Activated T-helper 1 cell treated with anti-CD3 and anti-CD28 coated beads, Interleukin-12 subunit alpha, Interleukin-12 subunit beta, Interleukin-2, Interleukin-4 antibody, amounts not matched to agents 30 ng/mL and 10 ng/mL and 1 ng/mL, durations not matched to agents 14 hours and 24 hours and 36 hours (primary cell): ENCODE measurements at regions not wholly inside any gene's neighbourhood (a gene's known extent, or its start where the extent isn't known, plus 50 kb on each side); places are given as distances from the start of the nearest gene placed in this dataset.

Source experiments
- DNase-seq: peaks from one replicate; pipeline ENCODE4 v3.0.0; 2021; ENCODE audit warnings: low spot score
- H3K27ac Mint-ChIP-seq: one replicate; pipeline ENCODE4 v1.8.0; 2021; ENCODE audit warnings: mild to moderate bottlenecking, mixed read lengths
- H3K27me3 Mint-ChIP-seq: one replicate; pipeline ENCODE4 v1.8.0; 2022; ENCODE audit warnings: mild to moderate bottlenecking, moderate library complexity, mixed read lengths; ENCODE audit not compliant: insufficient read depth
- H3K36me3 Mint-ChIP-seq: one replicate; pipeline ENCODE4 v1.8.0; 2021; ENCODE audit warnings: low read depth, mixed read lengths
- H3K4me1 Mint-ChIP-seq: one replicate; pipeline ENCODE4 v1.8.0; 2021; ENCODE audit warnings: low read depth, mixed read lengths
- H3K4me3 Mint-ChIP-seq: one replicate; pipeline ENCODE4 v1.8.0; 2021; ENCODE audit warnings: mild to moderate bottlenecking, moderate library complexity, mixed read lengths
- H3K9me3 Mint-ChIP-seq: one replicate; pipeline ENCODE4 v1.8.0; 2021; ENCODE audit warnings: mixed read lengths
- intact Hi-C: fragments of 100-400 bp; cut with micrococcal nuclease; formaldehyde crosslinking; loops from one replicate; pipeline ENCODE4 v1.15.1; 2024

DNA sequence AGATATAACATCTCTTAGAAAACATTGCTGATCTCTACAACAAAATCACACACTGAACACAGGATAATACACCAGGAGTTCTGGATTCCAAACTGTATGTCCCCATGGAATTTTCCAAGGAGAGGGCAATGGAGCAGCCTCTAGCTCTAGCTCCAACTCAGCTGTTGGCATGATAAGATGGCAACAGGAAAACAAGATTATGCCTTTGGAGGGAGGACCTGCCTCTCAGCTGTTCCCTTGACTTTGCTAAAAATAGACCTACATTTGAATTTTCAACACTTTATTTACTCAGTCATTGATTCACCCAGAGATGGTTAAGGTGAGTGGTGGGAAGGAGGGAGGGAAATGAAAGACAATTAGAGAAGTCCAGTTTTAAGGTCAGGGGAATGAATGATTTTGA is 246.7 kb downstream of the ALDH8A1 start:
- Mint-ChIP-seq H3K4me3 (no peak overlapping the region), H3K9me3 (no peaks in the 10 kb centered on the region), H3K36me3 (no peaks in the 10 kb centered on the region), H3K4me1 (no peaks in the 10 kb centered on the region), H3K27ac (no peak overlapping the region), H3K27me3 (peaks cover 11% of the 10 kb centered on the region)
- DNase-seq: no peak
- intact Hi-C loops: no loop called here

DNA sequence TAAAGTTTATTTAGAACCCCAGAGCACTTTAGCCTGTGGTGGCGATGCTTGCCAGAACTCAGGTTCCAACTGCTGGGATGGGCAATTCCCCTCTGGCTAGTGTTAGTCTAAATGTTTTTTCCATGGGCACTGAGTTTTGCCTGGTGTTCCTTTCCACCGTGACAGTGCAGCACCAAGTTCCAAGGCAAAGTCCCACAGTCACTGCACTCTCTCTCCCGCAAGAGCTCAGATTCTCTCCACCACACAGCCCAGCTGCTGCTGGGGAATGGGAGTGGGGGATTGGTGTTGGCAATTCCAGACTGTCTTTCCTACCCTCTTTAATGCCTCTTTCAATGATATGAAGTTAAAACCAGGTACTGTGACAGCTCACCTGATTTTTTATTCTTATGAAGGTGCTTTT is 247.6 kb downstream of the ALDH8A1 start:
- intact Hi-C loops: no loop called here
- DNase-seq: no peak
- no peaks in the 10 kb centered on the region for H3K36me3 Mint-ChIP-seq
- H3K9me3 Mint-ChIP-seq: no peaks in the 10 kb centered on the region
- peaks cover 5% of the 10 kb centered on the region for H3K27me3 Mint-ChIP-seq
- H3K4me1 Mint-ChIP-seq: no peaks in the 10 kb centered on the region
- H3K4me3 Mint-ChIP-seq: no peak overlapping the region
- no peak overlapping the region for H3K27ac Mint-ChIP-seq

DNA sequence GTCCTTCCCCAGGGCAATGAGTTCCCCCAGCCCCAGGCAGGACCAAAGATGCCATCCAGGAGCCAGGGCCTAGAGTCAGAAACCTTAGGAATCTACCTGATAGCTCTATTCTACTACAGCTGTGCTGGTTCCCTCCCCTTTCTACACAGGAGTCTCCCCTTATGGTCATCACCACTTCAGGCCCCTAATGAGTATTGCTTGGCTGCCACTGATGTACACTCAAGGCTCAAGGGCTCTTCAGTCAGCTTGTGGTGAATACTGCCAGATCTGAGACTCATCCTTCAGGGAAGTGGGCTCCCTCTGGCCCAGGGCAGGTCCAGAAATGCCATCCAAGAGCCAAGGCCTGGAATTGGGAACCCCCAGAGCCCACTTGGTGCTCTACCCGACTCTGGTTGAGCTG is 248.6 kb downstream of the ALDH8A1 start:
- H3K27ac Mint-ChIP-seq: no peak overlapping the region
- no peak for DNase-seq
- no peaks in the 10 kb centered on the region for H3K4me1 Mint-ChIP-seq
- no peak overlapping the region for H3K4me3 Mint-ChIP-seq
- H3K36me3 Mint-ChIP-seq: no peaks in the 10 kb centered on the region
- intact Hi-C loops: no loop called here
- no peaks in the 10 kb centered on the region for H3K9me3 Mint-ChIP-seq
- peaks cover 10% of the 10 kb centered on the region for H3K27me3 Mint-ChIP-seq

DNA sequence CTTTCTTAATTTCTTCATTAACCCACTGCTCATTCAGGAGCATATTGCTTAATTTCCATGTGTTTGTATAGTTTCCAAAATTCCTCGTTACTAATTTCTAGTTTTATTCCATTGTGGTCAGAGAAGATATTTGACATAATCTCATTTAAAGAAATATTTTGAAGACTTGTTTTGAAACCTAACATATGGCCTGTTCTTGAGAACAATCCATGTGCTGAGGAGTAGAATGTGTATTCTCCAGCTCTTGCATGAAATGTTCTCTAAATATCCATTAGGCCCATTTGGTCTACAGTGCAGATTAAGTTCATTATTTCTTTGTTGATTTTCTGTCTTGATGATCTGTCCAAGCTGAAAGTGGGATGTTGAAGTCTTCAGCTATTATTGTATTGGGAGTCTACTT is 251.7 kb downstream of the ALDH8A1 start:
- no peaks in the 10 kb centered on the region for H3K9me3 Mint-ChIP-seq
- H3K4me1 Mint-ChIP-seq: no peaks in the 10 kb centered on the region
- H3K27me3 Mint-ChIP-seq: peaks cover 27% of the 10 kb centered on the region
- H3K4me3 Mint-ChIP-seq: no peak overlapping the region
- H3K27ac Mint-ChIP-seq: no peak overlapping the region
- intact Hi-C loops: no loop called here
- H3K36me3 Mint-ChIP-seq: no peaks in the 10 kb centered on the region
- DNase-seq: no peak

DNA sequence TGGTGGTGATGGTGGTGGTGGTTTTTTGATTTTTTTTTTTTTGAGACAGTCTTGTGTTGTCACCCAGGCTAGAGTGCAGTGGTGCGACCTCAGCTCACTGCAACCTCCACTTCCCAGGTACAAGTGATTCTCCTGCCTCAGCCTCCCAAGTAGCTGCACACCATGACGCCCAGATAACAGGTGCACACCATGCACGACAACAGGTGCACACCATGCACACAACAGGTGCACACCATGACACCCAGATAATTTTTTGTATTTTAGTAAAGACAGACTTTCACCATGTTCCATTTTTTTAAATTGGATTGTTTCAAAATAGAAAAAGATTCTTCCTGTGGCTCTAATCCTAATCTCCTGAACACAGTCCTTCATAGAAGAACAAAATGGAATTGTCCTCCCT is 257.9 kb downstream of the ALDH8A1 start:
- Mint-ChIP-seq H3K36me3 (no peaks in the 10 kb centered on the region), H3K27ac (no peak overlapping the region), H3K4me3 (no peak overlapping the region), H3K4me1 (no peaks in the 10 kb centered on the region), H3K27me3 (peaks cover 38% of the 10 kb centered on the region), H3K9me3 (no peaks in the 10 kb centered on the region)
- intact Hi-C loops: no loop called here
- DNase-seq: no peak

DNA sequence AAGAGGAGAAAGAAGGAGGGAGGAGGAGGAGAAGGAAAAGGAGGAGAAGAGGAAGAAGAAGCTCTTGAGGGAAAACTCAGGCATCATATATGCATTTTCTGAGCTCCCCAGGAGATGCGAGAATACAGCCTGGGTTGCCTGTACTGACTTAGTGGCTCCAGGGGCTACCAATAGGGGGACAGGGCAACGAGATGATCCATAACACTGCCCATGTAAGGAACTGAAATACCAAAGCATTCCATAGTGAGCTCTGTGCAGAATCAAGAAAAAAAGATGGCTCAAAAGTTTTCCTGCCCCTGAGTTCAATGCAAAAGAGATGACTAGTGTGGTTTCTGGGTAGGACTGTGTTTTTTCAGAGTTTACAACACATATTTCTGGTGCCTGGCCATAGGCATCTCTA is 258.7 kb downstream of the ALDH8A1 start:
- H3K36me3 Mint-ChIP-seq: no peaks in the 10 kb centered on the region
- H3K4me1 Mint-ChIP-seq: no peaks in the 10 kb centered on the region
- DNase-seq: no peak
- intact Hi-C loops: no loop called here
- H3K27ac Mint-ChIP-seq: no peak overlapping the region
- peaks cover 32% of the 10 kb centered on the region for H3K27me3 Mint-ChIP-seq
- no peak overlapping the region for H3K4me3 Mint-ChIP-seq
- no peaks in the 10 kb centered on the region for H3K9me3 Mint-ChIP-seq

DNA sequence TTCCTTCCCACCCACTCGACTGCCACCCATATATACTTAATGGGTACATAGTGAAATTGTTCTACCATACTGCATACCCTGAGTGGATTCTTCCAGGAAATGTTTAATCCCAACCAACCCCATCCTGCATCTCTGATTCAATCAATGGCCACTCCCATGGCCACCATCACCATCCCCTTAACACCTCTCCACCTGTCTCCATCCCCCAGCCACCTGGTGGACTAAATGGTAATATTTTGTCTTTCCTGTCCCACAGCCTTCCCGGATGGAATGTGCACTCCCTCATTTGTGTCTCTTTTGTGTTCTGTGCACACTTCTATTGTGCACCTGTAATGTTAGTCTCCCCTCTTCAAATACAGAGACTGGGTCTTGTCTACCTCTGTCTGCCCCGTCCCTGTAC is 259.9 kb downstream of the ALDH8A1 start:
- Mint-ChIP-seq H3K36me3 (no peaks in the 10 kb centered on the region), H3K27ac (no peak overlapping the region), H3K27me3 (peaks cover 30% of the 10 kb centered on the region), H3K4me3 (no peak overlapping the region), H3K4me1 (no peaks in the 10 kb centered on the region), H3K9me3 (no peaks in the 10 kb centered on the region)
- DNase-seq: no peak
- intact Hi-C loops: no loop called here

DNA sequence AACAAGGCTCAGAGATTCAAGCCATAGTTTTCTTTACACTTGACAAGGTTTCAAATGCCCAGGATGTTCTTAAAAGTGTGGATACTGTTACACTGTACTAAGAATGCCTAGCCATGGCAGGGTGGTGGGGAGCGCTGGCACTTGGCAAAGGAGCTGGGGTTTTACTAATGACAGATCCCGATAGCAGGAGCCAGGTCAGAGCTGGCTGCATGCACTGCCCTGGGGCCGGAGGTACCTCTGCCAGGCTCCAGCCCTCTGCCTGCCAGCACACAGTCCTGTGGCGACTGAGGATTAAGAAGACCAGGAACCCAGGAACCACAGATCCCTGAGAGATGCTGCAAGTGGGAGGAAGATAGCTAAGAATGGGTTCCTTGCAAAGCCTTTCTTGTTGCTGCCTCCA is 260.3 kb downstream of the ALDH8A1 start:
- DNase-seq: no peak
- peaks cover 25% of the 10 kb centered on the region for H3K27me3 Mint-ChIP-seq

DNA sequence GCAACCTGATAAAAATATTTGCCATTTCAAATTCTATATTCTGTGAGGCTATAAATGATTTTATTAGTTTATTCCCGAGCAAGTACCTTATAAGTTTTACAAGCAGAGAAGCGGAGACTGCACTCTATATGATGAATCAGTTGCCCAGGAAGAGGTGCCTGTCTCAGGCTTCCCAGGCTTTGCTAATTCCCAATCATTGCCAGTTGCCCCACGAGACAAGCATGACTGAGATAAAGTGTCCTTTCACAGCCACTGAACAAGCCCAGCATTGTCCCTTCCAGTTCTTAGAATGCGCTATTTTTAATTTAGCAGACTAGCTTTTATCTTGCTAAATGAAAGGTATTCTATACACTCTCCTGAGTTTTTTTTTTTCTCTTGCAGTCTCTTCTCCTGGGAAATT is 260.7 kb downstream of the ALDH8A1 start:
- no peak for DNase-seq
- Mint-ChIP-seq H3K4me3 (no peak overlapping the region), H3K27me3 (peaks cover 23% of the 10 kb centered on the region), H3K36me3 (no peaks in the 10 kb centered on the region), H3K9me3 (no peaks in the 10 kb centered on the region), H3K27ac (no peak overlapping the region), H3K4me1 (no peaks in the 10 kb centered on the region)
- intact Hi-C loops: no loop called here

More for the DNA sequence above, 260.3 kb downstream of the ALDH8A1 start:
- H3K9me3 Mint-ChIP-seq: no peaks in the 10 kb centered on the region
- no peaks in the 10 kb centered on the region for H3K36me3 Mint-ChIP-seq
- no peak overlapping the region for H3K4me3 Mint-ChIP-seq
- no peaks in the 10 kb centered on the region for H3K4me1 Mint-ChIP-seq
- intact Hi-C loops: no loop called here
- H3K27ac Mint-ChIP-seq: no peak overlapping the region

DNA sequence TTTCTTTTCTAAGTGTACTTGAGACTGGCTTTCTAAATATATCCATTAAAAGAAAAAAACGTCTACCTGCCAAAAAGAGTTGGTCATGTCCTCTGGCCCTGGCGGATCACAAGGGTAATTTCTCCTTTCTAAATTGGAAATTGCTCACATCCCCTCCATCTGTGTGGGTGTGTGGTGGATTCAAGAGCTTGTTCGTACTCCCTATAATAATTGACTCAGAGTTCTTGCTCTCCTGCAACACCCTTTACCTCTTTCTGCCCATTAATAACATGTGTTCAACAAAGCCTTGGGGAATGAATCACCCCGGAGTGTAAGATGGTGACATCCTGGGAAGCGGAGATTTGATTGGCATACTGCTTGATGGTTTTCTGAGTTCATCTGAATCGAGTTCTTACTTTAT is 263.8 kb downstream of the ALDH8A1 start:
- no peaks in the 10 kb centered on the region for H3K36me3 Mint-ChIP-seq
- H3K4me1 Mint-ChIP-seq: no peaks in the 10 kb centered on the region
- H3K4me3 Mint-ChIP-seq: no peak overlapping the region
- H3K27ac Mint-ChIP-seq: no peak overlapping the region
- H3K9me3 Mint-ChIP-seq: no peaks in the 10 kb centered on the region
- no peak for DNase-seq
- intact Hi-C loops: no loop called here
- H3K27me3 Mint-ChIP-seq: peaks cover 16% of the 10 kb centered on the region

DNA sequence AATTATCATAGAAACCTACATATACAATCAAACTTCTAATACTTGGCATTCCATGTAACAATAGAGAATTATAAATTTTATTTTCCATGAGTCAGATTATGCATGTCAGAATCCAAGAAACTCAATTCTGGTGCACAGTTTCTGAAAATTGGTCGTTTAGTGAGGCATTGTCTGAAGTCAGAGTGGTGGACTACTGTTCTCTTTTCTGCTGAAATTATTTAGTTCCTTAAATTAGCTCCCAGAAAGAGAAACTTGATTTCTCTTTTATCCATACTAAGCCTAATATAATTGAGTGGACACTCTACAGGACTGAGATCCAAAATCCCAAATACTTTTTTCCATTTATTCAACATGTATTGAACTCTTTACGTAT is 265.5 kb downstream of the ALDH8A1 start:
- intact Hi-C loops: no loop called here
- Mint-ChIP-seq H3K4me3 (no peak overlapping the region), H3K4me1 (no peaks in the 10 kb centered on the region), H3K9me3 (no peaks in the 10 kb centered on the region), H3K27ac (no peak overlapping the region), H3K27me3 (peaks cover 9% of the 10 kb centered on the region), H3K36me3 (no peaks in the 10 kb centered on the region)
- no peak for DNase-seq

DNA sequence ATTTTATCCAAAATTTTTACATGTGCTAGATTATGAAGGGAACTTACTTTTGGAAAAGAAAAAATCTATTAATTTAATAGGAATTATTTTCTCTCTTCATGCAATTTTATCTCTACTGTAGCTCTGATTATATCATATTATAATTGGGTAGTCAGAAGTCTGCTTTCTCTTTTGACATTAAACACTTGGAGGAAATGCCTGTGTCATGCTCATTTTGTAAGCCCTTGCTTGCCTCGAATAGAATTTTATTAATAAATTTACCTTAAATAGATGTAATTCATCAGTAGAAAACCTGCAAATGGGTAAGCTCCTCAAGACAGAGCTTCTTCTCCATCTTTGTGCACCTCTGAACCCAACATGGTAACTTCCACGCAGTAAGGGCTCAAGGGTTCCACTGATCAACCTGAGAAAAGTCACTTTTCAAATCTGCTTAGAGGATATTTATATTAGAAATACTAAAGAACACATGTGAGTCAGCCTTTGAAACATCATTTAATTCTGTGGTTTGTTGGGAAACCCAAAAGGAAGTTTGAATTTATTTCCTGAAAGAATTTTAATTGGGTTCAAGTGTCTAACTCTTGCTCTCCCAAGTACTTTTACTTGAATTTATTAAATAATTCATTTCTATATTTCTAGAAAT is 266.0 kb downstream of the ALDH8A1 start:
- Mint-ChIP-seq H3K27me3 (peaks cover 6% of the 10 kb centered on the region), H3K36me3 (no peaks in the 10 kb centered on the region), H3K4me3 (no peak overlapping the region), H3K4me1 (no peaks in the 10 kb centered on the region), H3K9me3 (no peaks in the 10 kb centered on the region), H3K27ac (no peak overlapping the region)
- DNase-seq: no peak
- intact Hi-C loops: no loop called here

DNA sequence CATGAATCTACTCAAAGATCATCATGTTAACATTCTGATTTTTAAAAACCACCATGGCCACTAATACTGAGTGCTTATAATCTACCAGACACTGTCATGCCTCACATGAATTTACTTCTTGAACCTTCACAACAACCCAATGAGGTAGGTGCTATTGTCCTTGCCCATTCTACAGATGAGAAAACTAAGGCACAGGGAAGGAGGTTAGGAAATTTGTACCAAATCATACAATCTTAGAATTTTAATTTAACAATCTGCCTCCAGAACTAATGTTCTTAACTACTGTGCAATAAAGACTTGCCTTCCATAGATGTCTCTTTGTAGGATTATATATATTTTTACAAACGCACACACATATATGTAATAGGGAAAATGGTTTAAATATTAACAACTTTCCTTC is 269.5 kb downstream of the ALDH8A1 start:
- no peak overlapping the region for H3K27ac Mint-ChIP-seq
- no peaks in the 10 kb centered on the region for H3K9me3 Mint-ChIP-seq

DNA sequence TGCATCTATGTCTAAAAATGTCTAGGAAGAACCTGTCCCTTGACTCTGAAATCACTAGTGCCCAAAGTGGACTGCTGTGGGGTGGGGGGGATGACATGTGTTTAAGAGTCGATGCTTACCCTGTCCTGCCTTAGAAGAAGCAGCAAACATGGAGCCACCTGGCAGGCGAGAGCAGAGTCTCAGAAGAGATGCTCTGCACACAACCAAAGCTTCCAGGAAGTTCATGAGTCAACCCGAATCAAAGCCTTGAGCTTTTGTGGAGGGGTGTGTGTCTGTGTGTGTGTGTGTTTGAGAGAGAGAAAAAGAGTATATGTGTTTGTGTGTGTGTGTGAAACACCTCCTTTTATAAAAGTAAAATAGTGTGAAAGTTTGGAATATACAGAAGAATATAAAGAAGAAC is 269.9 kb downstream of the ALDH8A1 start:
- intact Hi-C loops: no loop called here
- H3K9me3 Mint-ChIP-seq: no peaks in the 10 kb centered on the region
- no peaks in the 10 kb centered on the region for H3K36me3 Mint-ChIP-seq
- H3K27ac Mint-ChIP-seq: no peak overlapping the region
- no peak overlapping the region for H3K4me3 Mint-ChIP-seq
- H3K27me3 Mint-ChIP-seq: peaks cover 2% of the 10 kb centered on the region
- H3K4me1 Mint-ChIP-seq: no peaks in the 10 kb centered on the region
- DNase-seq: no peak

More for the DNA sequence above, 269.5 kb downstream of the ALDH8A1 start:
- intact Hi-C loops: no loop called here
- no peak for DNase-seq
- H3K36me3 Mint-ChIP-seq: no peaks in the 10 kb centered on the region
- no peak overlapping the region for H3K4me3 Mint-ChIP-seq
- H3K4me1 Mint-ChIP-seq: no peaks in the 10 kb centered on the region
- H3K27me3 Mint-ChIP-seq: peaks cover 5% of the 10 kb centered on the region
